Retinal pigment epithelial cell (primary cell): ENCODE measurements at regions not wholly inside any gene's neighbourhood (a gene's known extent, or its start where the extent isn't known, plus 50 kb on each side); places are given as distances from the start of the nearest gene placed in this dataset.

ENCODE experiments used
- DNase-seq: peaks from one replicate; pipeline ENCODE4 v3.0.0-alpha.2; 2010; ENCODE audit warnings: low read depth
- H3K4me3 ChIP-seq: 2 replicates; pipeline ENCODE4 v1.5.1; 2011; ENCODE audit warnings: mild to moderate bottlenecking, low read length, control low read depth, moderate library complexity
- TF ChIP-seq, protein P1 (sequence below): conservative IDR thresholded peaks from 2 replicates; pipeline ENCODE4 v1.5.1; 2011; ENCODE audit warnings: low read depth, low read length, control low read depth, inconsistent platforms

DNA sequence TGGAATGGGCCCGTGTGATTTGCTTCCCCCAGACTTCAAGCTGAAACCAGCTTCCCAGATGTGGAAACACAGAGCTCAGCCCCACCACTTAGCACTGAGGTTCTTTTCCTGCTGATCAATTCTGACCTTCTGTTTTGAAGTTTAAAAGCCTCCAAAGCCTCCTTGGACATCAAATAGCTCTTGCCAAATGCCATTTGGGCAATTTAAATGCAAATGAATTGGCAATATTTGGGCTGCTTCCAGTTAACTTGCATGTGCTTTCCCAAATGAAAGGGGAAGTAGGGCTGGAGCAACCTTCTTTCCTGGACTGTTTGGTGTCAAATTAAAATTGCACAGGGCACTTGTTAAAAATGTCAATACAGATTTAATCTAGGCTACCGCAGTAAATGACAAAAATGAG is 710.5 kb downstream of the TLR4 start:
- TF ChIP-seq, protein P1, sequence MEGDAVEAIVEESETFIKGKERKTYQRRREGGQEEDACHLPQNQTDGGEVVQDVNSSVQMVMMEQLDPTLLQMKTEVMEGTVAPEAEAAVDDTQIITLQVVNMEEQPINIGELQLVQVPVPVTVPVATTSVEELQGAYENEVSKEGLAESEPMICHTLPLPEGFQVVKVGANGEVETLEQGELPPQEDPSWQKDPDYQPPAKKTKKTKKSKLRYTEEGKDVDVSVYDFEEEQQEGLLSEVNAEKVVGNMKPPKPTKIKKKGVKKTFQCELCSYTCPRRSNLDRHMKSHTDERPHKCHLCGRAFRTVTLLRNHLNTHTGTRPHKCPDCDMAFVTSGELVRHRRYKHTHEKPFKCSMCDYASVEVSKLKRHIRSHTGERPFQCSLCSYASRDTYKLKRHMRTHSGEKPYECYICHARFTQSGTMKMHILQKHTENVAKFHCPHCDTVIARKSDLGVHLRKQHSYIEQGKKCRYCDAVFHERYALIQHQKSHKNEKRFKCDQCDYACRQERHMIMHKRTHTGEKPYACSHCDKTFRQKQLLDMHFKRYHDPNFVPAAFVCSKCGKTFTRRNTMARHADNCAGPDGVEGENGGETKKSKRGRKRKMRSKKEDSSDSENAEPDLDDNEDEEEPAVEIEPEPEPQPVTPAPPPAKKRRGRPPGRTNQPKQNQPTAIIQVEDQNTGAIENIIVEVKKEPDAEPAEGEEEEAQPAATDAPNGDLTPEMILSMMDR: no peak
- no peak for DNase-seq
- no peak overlapping the region for H3K4me3 ChIP-seq

DNA sequence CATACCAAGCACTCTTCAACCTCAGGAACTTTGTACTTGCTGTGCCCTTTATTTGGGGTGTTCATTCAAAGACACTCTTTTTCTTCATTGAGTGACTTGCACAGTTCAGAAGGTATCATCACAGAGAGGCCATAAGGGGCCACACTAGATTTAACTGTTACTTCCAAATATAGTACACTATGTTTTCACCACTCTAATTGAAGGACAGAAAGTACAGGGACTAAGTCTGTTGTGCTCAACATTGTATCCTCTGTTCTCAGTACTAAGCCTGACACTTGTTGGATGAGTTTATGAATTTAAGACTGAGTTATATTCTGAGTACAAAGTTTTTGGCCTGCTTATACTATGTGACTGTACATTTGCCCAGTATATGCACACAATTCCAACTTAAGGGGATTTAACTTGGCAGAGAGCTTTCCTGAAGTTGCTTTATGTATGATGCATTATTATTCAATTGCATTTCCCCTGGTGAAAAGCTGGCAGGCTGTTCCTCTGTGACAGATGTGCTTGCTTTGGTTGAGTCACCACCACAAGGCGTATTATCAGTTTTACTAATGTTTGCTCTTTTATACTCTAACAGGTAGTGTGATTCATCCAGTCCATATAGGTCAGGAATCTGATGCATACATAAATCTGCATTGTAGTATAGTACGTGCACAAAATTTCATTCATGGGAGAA is 714.8 kb downstream of the TLR4 start:
- TF ChIP-seq, protein P1: no peak

DNA sequence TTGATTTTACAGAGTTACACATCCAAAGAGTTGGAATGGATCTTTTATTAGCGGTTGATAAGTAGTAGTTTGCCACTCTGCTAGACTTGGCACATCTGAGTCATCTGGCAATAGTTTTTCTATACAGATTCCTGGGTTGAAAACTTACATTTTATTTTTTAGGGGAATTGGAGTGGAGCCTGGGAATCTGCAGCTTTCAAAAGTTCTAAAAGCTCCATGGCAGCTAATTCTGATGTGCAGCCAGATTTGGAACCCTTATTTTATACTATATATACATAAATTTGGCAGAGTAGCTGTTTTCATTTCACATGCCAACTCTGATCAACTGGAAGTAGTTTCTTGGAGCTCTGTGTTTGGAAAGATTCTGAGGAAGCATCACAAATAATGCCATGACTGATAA is 715.5 kb downstream of the TLR4 start:
- TF ChIP-seq, protein P1: no peak
- no peak for DNase-seq
- no peak overlapping the region for H3K4me3 ChIP-seq

More for the DNA sequence above, 714.8 kb downstream of the TLR4 start:
- no peak overlapping the region for H3K4me3 ChIP-seq
- no peak for DNase-seq

DNA sequence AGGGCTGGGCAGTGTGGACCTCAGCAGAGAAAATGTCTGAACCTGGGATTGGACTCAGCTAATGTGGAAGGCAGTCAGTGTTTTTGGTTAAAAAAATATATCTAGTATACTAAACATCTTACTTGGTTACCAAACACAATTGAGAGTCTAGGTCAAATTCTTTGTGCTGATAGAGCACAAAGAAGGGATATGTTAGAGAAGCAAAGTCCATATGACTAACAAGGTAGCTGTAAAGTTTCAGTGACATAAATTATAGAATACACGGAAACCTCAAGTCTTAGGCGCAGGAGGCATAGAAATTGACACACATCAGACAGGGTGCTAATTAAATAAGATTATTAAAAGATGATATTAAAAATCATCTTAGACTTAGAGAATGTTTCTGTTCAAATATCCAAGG is 718.3 kb downstream of the TLR4 start:
- TF ChIP-seq, protein P1: no peak
- H3K4me3 ChIP-seq: no peak overlapping the region
- DNase-seq: no peak

DNA sequence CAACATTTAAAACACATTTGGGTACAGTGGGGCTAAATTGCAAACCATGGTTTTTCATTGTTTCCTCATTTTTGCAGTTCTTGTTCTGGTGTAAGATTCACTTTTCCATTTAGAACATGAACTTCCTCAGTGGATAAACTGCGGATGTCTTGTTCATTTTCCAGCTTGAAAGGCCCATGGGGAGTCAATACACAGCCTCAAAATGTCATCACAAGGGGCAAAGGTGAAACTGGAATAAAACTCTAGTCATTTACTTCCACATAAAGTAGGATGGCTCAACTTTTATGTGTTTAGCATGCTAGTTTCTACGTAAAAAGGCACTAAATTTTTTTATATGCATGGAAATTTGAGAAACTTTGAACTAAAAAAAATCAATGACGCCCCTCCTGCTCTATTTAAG is 718.8 kb downstream of the TLR4 start:
- no peak overlapping the region for H3K4me3 ChIP-seq
- TF ChIP-seq, protein P1: no peak
- DNase-seq: no peak

DNA sequence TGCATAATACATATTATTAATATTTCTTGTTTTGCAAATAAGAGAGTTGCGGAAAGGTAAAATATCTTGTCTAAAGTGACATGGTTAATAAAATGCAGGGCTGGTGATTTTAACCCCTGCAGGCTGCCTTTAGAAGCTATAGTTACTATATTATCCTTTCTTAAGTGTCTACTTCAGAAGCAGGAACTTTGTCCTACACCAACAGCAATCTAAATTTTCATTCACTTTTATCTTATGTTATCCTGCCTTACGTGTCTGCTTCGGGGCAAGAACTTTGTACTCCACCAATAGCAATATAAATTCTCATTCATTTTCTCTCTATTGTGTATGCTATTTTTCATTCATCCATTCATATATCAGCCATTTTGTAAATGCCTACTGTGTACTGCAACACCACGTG is 719.5 kb downstream of the TLR4 start:
- no peak for DNase-seq
- TF ChIP-seq, protein P1: no peak
- no peak overlapping the region for H3K4me3 ChIP-seq

DNA sequence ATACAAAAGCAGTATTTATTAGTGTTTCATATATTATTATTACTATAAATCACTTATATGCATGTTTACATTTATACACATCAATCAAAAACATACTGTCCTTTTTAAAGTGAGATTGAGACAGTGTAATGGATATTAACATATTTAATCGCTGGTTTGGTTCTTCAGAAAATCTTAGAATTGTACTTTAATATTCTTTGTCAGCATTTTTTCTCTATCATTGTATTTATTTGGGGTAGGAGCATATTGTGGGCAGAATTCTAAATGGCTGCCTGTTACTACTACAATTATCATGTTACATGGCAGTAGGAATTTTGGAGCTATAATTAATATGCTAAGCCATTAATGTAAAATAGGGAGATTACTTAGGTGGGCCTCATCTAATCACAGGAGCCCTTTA is 722.6 kb downstream of the TLR4 start:
- TF ChIP-seq, protein P1: no peak
- H3K4me3 ChIP-seq: no peak overlapping the region
- no peak for DNase-seq
